ENCODE measurements at regions not wholly inside any gene's neighbourhood (a gene's known extent, or its start where the extent isn't known, plus 50 kb on each side); places are given as distances from the start of the nearest gene placed in this dataset.

DNA sequence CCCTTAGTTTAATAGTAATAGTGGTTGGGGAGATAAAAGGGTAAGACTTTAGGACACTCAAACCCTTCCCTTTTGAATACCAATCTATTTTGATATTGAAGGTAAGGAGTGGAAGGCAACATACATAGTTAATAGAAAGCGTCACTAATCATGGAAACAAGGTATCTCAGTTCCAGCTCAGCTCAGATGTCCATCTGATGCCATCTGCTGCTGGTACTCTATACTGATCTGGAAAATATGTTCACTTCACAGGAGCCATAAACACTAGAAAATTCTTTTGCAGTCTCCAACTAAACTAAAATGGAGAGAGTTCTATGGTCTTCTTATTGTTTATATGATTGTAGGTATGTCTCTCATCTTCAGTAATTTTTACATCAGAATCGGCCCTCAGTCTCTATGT lies 1777.1 kb downstream of the OTOL1 start (continued):
- TF ChIP-seq CEBPG (CRISPR knock-in tag; IDR thresholded peaks at IDR 0.05) (no peak), CEBPG (tag; conservative IDR thresholded peaks at IDR 0.05 in 1 of 2, IDR thresholded peaks at IDR 0.05 in 1 of 2) (no peak)

GRCh38 chr3:163266731-163267130 lies 1770.1 kb downstream of the OTOL1 start:
- ChIA-PET POLR2A (no interaction called here), CTCF (ENCODE audit: low intra/inter-chr PET ratio) (no interaction called here)
- H3K4me1 ChIP-seq (replicated peaks in 1 of 2; ENCODE audit: control insufficient read depth in 2 of 2, insufficient read depth in 2 of 2, low read length in 2 of 2) = no peaks in the 10 kb centered on the region
- no peak overlapping the region for H3K4me3 ChIP-seq
- H3K79me2 ChIP-seq (ENCODE audit: control insufficient read depth, insufficient read depth, low read length) = no peaks in the 10 kb centered on the region
- H3K9ac ChIP-seq (ENCODE audit: insufficient read depth in 1 of 2, low read depth in 2 of 2, low read length in 2 of 2) = no peak overlapping the region
- intact Hi-C loops (cut with micrococcal nuclease) (no loop called here), in situ Hi-C loops (cut with MboI) (no loop called here)
- no peak overlapping the region for H3K27ac ChIP-seq (ENCODE audit: extremely low read depth, low read depth, low read length)
- no peaks in the 10 kb centered on the region for H3K9me1 ChIP-seq (ENCODE audit: control insufficient read depth, insufficient read depth, low read length)
- FAIRE-seq = no peak
- H3K36me3 ChIP-seq (ENCODE audit: control insufficient read depth, insufficient read depth, low read length) = no peaks in the 10 kb centered on the region
- H3K9me3 ChIP-seq (replicated peaks; ENCODE audit: control insufficient read depth, insufficient read depth, low read depth, low read length) = no peaks in the 10 kb centered on the region
- BruUV-seq (replicated peaks) = no TSS peak
- H2AFZ ChIP-seq (ENCODE audit: low read depth, low read length) = no peak overlapping the region
- H3K27me3 ChIP-seq (ENCODE audit: control insufficient read depth in 2 of 2, insufficient read depth in 2 of 2, low read length in 2 of 2) = no peaks in the 10 kb centered on the region
- no peak overlapping the region for H3K4me2 ChIP-seq (ENCODE audit: insufficient read depth, low read length)
- no peak for ATAC-seq
- no peak for DNase-seq (ENCODE audit: extremely low read depth in 1 of 4, low spot score in 3 of 4)
- H4K20me1 ChIP-seq (replicated peaks; ENCODE audit: control insufficient read depth, insufficient read depth, low read length) = no peaks in the 10 kb centered on the region
- TF ChIP-seq, protein P1, sequence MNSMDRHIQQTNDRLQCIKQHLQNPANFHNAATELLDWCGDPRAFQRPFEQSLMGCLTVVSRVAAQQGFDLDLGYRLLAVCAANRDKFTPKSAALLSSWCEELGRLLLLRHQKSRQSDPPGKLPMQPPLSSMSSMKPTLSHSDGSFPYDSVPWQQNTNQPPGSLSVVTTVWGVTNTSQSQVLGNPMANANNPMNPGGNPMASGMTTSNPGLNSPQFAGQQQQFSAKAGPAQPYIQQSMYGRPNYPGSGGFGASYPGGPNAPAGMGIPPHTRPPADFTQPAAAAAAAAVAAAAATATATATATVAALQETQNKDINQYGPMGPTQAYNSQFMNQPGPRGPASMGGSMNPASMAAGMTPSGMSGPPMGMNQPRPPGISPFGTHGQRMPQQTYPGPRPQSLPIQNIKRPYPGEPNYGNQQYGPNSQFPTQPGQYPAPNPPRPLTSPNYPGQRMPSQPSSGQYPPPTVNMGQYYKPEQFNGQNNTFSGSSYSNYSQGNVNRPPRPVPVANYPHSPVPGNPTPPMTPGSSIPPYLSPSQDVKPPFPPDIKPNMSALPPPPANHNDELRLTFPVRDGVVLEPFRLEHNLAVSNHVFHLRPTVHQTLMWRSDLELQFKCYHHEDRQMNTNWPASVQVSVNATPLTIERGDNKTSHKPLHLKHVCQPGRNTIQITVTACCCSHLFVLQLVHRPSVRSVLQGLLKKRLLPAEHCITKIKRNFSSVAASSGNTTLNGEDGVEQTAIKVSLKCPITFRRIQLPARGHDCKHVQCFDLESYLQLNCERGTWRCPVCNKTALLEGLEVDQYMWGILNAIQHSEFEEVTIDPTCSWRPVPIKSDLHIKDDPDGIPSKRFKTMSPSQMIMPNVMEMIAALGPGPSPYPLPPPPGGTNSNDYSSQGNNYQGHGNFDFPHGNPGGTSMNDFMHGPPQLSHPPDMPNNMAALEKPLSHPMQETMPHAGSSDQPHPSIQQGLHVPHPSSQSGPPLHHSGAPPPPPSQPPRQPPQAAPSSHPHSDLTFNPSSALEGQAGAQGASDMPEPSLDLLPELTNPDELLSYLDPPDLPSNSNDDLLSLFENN (IDR thresholded peaks at IDR 0.05; ENCODE audit: low read depth in 2 of 2, low read length in 2 of 2) = no peak
- no peak for TF ChIP-seq CREB1 (IDR thresholded peaks at IDR 0.05)
- no peak for TF ChIP-seq CREB1 (CRISPR knock-in tag; IDR thresholded peaks at IDR 0.05)
- no peak for TF ChIP-seq ZNF444 (CRISPR knock-in tag; IDR thresholded peaks at IDR 0.05)
- no peak for TF ChIP-seq PTBP1 (IDR thresholded peaks at IDR 0.05; ENCODE audit: low read depth, low read length)
- TF ChIP-seq SETDB1 (IDR thresholded peaks at IDR 0.05; ENCODE audit: low read length) = no peak
- no peak for TF ChIP-seq SRSF7 (optimal IDR thresholded peaks at IDR 0.05; ENCODE audit: low read depth, low read length)
- no peak for TF ChIP-seq ZNF41 (CRISPR knock-in tag; conservative IDR thresholded peaks at IDR 0.05)
- no peak for TF ChIP-seq ETV1 (tag; conservative IDR thresholded peaks at IDR 0.05; ENCODE audit: low read depth)
- TF ChIP-seq TBP (optimal IDR thresholded peaks at IDR 0.05; ENCODE audit: low read depth, low read length) = no peak
- no peak for TF ChIP-seq NR0B1 (IDR thresholded peaks at IDR 0.05; ENCODE audit: partially characterized antibody)
- no peak for TF ChIP-seq CHAMP1 (IDR thresholded peaks at IDR 0.05)
- TF ChIP-seq CCAR2 (IDR thresholded peaks at IDR 0.05; ENCODE audit: low read depth, low read length) = no peak
- no peak for TF ChIP-seq HDAC8 (tag; IDR thresholded peaks at IDR 0.05)
- TF ChIP-seq RBM34 (IDR thresholded peaks at IDR 0.05; ENCODE audit: borderline replicate concordance, insufficient read depth, low read length) = no peak
